ENCODE measurements at regions not wholly inside any gene's neighbourhood (a gene's known extent, or its start where the extent isn't known, plus 50 kb on each side); places are given as distances from the start of the nearest gene placed in this dataset.

GRCh38 chr9:13478160-13478559 is 198.7 kb upstream of the MPDZ start:
- POLR2A ChIA-PET = no interaction called here
- TF ChIP-seq POLR2AphosphoS5 (IDR thresholded peaks at IDR 0.05; ENCODE audit: low read depth, low read length) (no peak), TCF7L2 (IDR thresholded peaks at IDR 0.05; ENCODE audit: low read depth, low read length) (no peak), SIN3A (IDR thresholded peaks at IDR 0.05; ENCODE audit: borderline replicate concordance, insufficient read depth, low read depth, low read length) (no peak), REST (IDR thresholded peaks at IDR 0.05; ENCODE audit: insufficient read depth in 1 of 2, low read depth in 2 of 2, low read length in 1 of 2) (no peak), CTCF (IDR thresholded peaks at IDR 0.05) (no peak)
- intact Hi-C loops (cut with micrococcal nuclease; ENCODE audit: unreplicated experiment) (no loop called here), in situ Hi-C loops (cut with HindIII; ENCODE audit: low pct_unique_long_range_greater_than_20kb, low sequenced_read_pairs) (no loop called here)
- Histone ChIP-seq H3K27me3 (ENCODE audit: control insufficient read depth, insufficient read depth, low read length) (no peaks in the 10 kb centered on the region), H3K27ac (ENCODE audit: low read length) (no peak overlapping the region), H3K4me3 (ENCODE audit: low read depth in 2 of 2, low read length in 2 of 2) (no peak overlapping the region), H3K9me3 (ENCODE audit: control insufficient read depth, insufficient read depth, low read depth, low read length) (no peaks in the 10 kb centered on the region), H3K4me1 (ENCODE audit: control insufficient read depth, insufficient read depth, low read length) (no peaks in the 10 kb centered on the region), H3K36me3 (ENCODE audit: control insufficient read depth, insufficient read depth, low read length) (no peaks in the 10 kb centered on the region)
- CTCF ChIA-PET = no interaction called here
- no TSS peak for BruUV-seq (replicated peaks)
- no peak for DNase-seq (ENCODE audit: low read depth, low spot score)
- no peak for ATAC-seq

- BruUV-seq (replicated peaks) = no TSS peak
Observed at GRCh38 chr9:13470836-13471235, 191.3 kb upstream of the MPDZ start.

More at GRCh38 chr9:13470836-13471235, 191.3 kb upstream of the MPDZ start:
- no peak overlapping the region for H3K4me3 ChIP-seq (ENCODE audit: low read depth in 2 of 2, low read length in 2 of 2)
- no peak overlapping the region for H3K27ac ChIP-seq (ENCODE audit: low read length)
- H3K4me1 ChIP-seq (ENCODE audit: control insufficient read depth, insufficient read depth, low read length) = no peaks in the 10 kb centered on the region
- DNase-seq (ENCODE audit: low read depth, low spot score) (no peak), ATAC-seq (no peak)
- no peaks in the 10 kb centered on the region for H3K9me3 ChIP-seq (ENCODE audit: control insufficient read depth, insufficient read depth, low read depth, low read length)
- intact Hi-C loops (cut with micrococcal nuclease; ENCODE audit: unreplicated experiment) (no loop called here), in situ Hi-C loops (cut with HindIII; ENCODE audit: low pct_unique_long_range_greater_than_20kb, low sequenced_read_pairs) (no loop called here)
- CTCF ChIA-PET = no interaction called here
- no peaks in the 10 kb centered on the region for H3K36me3 ChIP-seq (ENCODE audit: control insufficient read depth, insufficient read depth, low read length)
- no peaks in the 10 kb centered on the region for H3K27me3 ChIP-seq (ENCODE audit: control insufficient read depth, insufficient read depth, low read length)
- POLR2A ChIA-PET = no interaction called here
- TF ChIP-seq TCF7L2 (IDR thresholded peaks at IDR 0.05; ENCODE audit: low read depth, low read length) = no peak
- no peak for TF ChIP-seq POLR2AphosphoS5 (IDR thresholded peaks at IDR 0.05; ENCODE audit: low read depth, low read length)
- no peak for TF ChIP-seq CTCF (IDR thresholded peaks at IDR 0.05)
- TF ChIP-seq REST (IDR thresholded peaks at IDR 0.05; ENCODE audit: insufficient read depth in 1 of 2, low read depth in 2 of 2, low read length in 1 of 2) = no peak
